Keratinocyte (primary cell): ENCODE measurements at regions not wholly inside any gene's neighbourhood (a gene's known extent, or its start where the extent isn't known, plus 50 kb on each side); places are given as distances from the start of the nearest gene placed in this dataset.

ENCODE experiments used
- EZH2 ChIP-seq: IDR thresholded peaks from one replicate; pipeline ENCODE4 v1.6.1; 2012; ENCODE audit warnings: inconsistent platforms, mild to moderate bottlenecking, low read length, moderate library complexity
- TF ChIP-seq, protein P1 (sequence below), 3 experiments: IDR thresholded peaks in 1 of 3; conservative IDR thresholded peaks in 1 of 3; optimal IDR thresholded peaks in 1 of 3; 2 replicates in 2 of 3; 3 replicates in 1 of 3; pipeline versions ENCODE3 to v1.5.1; 2011; ENCODE audit warnings: low read length in 3 of 3, mild to moderate bottlenecking in 3 of 3, moderate library complexity in 2 of 3, control low read depth in 1 of 3, inconsistent platforms in 1 of 3; ENCODE audit not compliant: insufficient read depth in 2 of 3; ENCODE audit errors: extremely low read depth in 1 of 3

DNA sequence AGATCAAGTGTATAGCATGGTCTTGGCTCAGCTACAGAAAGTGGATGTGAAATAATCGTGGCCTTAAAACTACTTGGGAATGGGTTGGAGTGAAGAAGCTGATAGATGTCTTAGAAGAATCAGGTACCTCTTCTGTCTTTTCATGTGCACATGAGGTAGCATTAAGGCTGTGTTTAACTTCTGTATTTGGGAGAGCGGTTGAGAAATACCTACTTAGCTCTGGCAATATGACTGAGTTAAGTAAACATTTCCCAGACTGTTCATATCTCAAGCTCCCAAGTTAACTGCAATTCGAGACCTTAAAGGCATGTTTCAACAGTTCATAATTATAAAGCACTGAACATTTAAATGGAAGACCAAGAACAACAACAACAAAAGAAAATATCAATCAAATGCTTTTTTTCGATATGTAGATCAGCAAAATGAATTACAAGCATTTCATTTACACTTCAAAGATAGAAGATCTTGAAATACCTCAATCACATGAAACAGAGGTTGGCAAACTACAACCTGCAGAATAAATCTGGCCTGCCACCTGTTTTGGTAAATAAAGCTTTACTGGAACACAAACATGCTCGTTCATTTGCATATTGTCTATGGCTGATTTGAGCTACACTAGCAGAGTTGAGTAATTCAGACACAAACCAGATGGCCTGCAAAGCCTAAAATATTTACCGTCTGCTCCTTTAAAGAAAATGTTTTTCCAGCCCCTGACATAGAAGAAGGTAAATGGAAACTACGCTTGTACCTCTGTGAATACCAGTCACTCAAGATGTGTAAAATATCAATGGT, 337.1 kb upstream of the GLI3 start:
- TF ChIP-seq, protein P1, sequence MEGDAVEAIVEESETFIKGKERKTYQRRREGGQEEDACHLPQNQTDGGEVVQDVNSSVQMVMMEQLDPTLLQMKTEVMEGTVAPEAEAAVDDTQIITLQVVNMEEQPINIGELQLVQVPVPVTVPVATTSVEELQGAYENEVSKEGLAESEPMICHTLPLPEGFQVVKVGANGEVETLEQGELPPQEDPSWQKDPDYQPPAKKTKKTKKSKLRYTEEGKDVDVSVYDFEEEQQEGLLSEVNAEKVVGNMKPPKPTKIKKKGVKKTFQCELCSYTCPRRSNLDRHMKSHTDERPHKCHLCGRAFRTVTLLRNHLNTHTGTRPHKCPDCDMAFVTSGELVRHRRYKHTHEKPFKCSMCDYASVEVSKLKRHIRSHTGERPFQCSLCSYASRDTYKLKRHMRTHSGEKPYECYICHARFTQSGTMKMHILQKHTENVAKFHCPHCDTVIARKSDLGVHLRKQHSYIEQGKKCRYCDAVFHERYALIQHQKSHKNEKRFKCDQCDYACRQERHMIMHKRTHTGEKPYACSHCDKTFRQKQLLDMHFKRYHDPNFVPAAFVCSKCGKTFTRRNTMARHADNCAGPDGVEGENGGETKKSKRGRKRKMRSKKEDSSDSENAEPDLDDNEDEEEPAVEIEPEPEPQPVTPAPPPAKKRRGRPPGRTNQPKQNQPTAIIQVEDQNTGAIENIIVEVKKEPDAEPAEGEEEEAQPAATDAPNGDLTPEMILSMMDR (optimal IDR thresholded peaks at IDR 0.05 in 1 of 3, IDR thresholded peaks at IDR 0.05 in 1 of 3, conservative IDR thresholded peaks at IDR 0.05 in 1 of 3; ENCODE audit: extremely low read depth in 1 of 3, insufficient read depth in 2 of 3, low read length in 3 of 3): no peak
- TF ChIP-seq EZH2: no peak
